ENCODE measurements at regions not wholly inside any gene's neighbourhood (a gene's known extent, or its start where the extent isn't known, plus 50 kb on each side); places are given as distances from the start of the nearest gene placed in this dataset.

GRCh38 chr22:47625531-47626427, 863.3 kb downstream of the TBC1D22A start:
- ChIA-PET POLR2A (no interaction called here), CTCF (no interaction called here)
- peaks cover 0 to 27% (median 0%) of the 10 kb centered on the region in 3 donors for H3K9me3 ChIP-seq (ENCODE audit: control extremely low read depth in 1 of 3, control insufficient read depth in 2 of 3, insufficient read depth in 1 of 3, low read length in 2 of 3)
- intact Hi-C loops (cut with micrococcal nuclease) = no loop called here
- H3K4me3 ChIP-seq (ENCODE audit: control extremely low read depth in 1 of 5, extremely low read depth in 1 of 5, insufficient read depth in 1 of 5, low read depth in 2 of 5, low read length in 4 of 5) = no peak overlapping the region
- H3K4me1 ChIP-seq (ENCODE audit: control insufficient read depth in 2 of 2, insufficient read depth in 2 of 2, low read length in 2 of 2) = no peaks in the 10 kb centered on the region
- H3K4me1 Mint-ChIP-seq = no peaks in the 10 kb centered on the region
- no peaks in the 10 kb centered on the region for H4K20me1 ChIP-seq (ENCODE audit: control insufficient read depth, insufficient read depth, low read length, poor library complexity, severe bottlenecking)
- DNase-seq (no peak), ATAC-seq (ENCODE audit: low read depth) (no peak)
- H3K4me3 Mint-ChIP-seq = no peak overlapping the region
- no peak overlapping the region for H3K27ac Mint-ChIP-seq
- H2AFZ ChIP-seq (ENCODE audit: insufficient read depth, low read depth, low read length, poor library complexity, severe bottlenecking) = no peak overlapping the region
- H3K79me2 ChIP-seq (ENCODE audit: control insufficient read depth, insufficient read depth, low read length) = no peaks in the 10 kb centered on the region
- no peaks in the 10 kb centered on the region for H3K27me3 ChIP-seq (replicated peaks in 1 of 4; ENCODE audit: control extremely low read depth in 1 of 4, control insufficient read depth in 3 of 4, insufficient read depth in 4 of 4, low read length in 3 of 4)
- H3K9me3 Mint-ChIP-seq (ENCODE audit: insufficient read depth) = no peaks in the 10 kb centered on the region
- no peak overlapping the region for H3K27ac ChIP-seq (ENCODE audit: low read length in 2 of 2)
- H3K4me2 ChIP-seq (replicated peaks; ENCODE audit: low read depth, low read length, poor library complexity, severe bottlenecking) = no peak overlapping the region
- no peaks in the 10 kb centered on the region for H3K27me3 Mint-ChIP-seq
- no peaks in the 10 kb centered on the region for H3K36me3 ChIP-seq (replicated peaks in 1 of 2; ENCODE audit: control extremely low read depth in 1 of 2, control insufficient read depth in 1 of 2, extremely low read depth in 1 of 2, insufficient read depth in 2 of 2, low read length in 1 of 2)
- WGBS (ENCODE audit: insufficient coverage) = 91% methylated on average over 24 of the region's 30 CpGs
- TF ChIP-seq CTCF (IDR thresholded peaks at IDR 0.05) (no peak), EZH2 (IDR thresholded peaks at IDR 0.05; ENCODE audit: borderline replicate concordance, insufficient read depth, low read depth, low read length, poor library complexity, severe bottlenecking) (no peak)
- no peak overlapping the region for H3K9ac ChIP-seq (ENCODE audit: low read length)

DNA sequence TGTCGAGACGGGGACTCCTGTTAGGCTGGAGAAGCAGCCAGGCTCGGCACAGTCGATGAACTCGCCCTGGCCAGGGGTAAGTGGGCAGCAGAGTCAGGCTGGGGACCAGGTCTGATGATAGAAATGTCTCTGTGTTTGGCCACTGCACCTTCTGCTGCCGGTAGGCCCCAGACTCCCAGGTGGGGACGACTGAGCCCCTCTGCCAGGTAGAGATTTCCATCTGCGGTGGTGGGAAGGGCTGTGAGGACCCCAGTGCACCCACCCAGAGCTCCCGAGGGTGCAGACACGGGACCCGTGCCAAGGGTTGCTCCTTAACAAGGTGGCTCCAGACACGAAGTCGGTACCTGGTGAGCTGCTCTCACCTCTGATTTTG, 862.5 kb downstream of the TBC1D22A start:
- no peaks in the 10 kb centered on the region for H3K4me1 Mint-ChIP-seq

More for the DNA sequence above, 862.5 kb downstream of the TBC1D22A start:
- 94% methylated on average over 9 of the region's 13 CpGs for WGBS (ENCODE audit: insufficient coverage)
- Histone ChIP-seq H3K9ac (ENCODE audit: low read length) (no peak overlapping the region), H3K79me2 (ENCODE audit: control insufficient read depth, insufficient read depth, low read length) (no peaks in the 10 kb centered on the region), H3K4me1 (ENCODE audit: control insufficient read depth in 2 of 2, insufficient read depth in 2 of 2, low read length in 2 of 2) (no peaks in the 10 kb centered on the region), H3K27ac (ENCODE audit: low read length in 2 of 2) (no peak overlapping the region), H2AFZ (ENCODE audit: insufficient read depth, low read depth, low read length, poor library complexity, severe bottlenecking) (no peak overlapping the region), H4K20me1 (ENCODE audit: control insufficient read depth, insufficient read depth, low read length, poor library complexity, severe bottlenecking) (no peaks in the 10 kb centered on the region), H3K4me3 (ENCODE audit: control extremely low read depth in 1 of 5, extremely low read depth in 1 of 5, insufficient read depth in 1 of 5, low read depth in 2 of 5, low read length in 4 of 5) (no peak overlapping the region), H3K9me3 (ENCODE audit: control extremely low read depth in 1 of 3, control insufficient read depth in 2 of 3, insufficient read depth in 1 of 3, low read length in 2 of 3) (peaks cover 0 to 24% (median 0%) of the 10 kb centered on the region in 3 donors), H3K36me3 (replicated peaks in 1 of 2; ENCODE audit: control extremely low read depth in 1 of 2, control insufficient read depth in 1 of 2, extremely low read depth in 1 of 2, insufficient read depth in 2 of 2, low read length in 1 of 2) (no peaks in the 10 kb centered on the region), H3K4me2 (replicated peaks; ENCODE audit: low read depth, low read length, poor library complexity, severe bottlenecking) (no peak overlapping the region), H3K27me3 (replicated peaks in 1 of 4; ENCODE audit: control extremely low read depth in 1 of 4, control insufficient read depth in 3 of 4, insufficient read depth in 4 of 4, low read length in 3 of 4) (no peaks in the 10 kb centered on the region)
- ChIA-PET CTCF (no interaction called here), POLR2A (no interaction called here)
- intact Hi-C loops (cut with micrococcal nuclease) = no loop called here
- DNase-seq (no peak), ATAC-seq (ENCODE audit: low read depth) (no peak)
- Mint-ChIP-seq H3K4me3 (no peak overlapping the region), H3K27me3 (no peaks in the 10 kb centered on the region), H3K9me3 (ENCODE audit: insufficient read depth) (no peaks in the 10 kb centered on the region), H3K27ac (no peak overlapping the region)
- TF ChIP-seq CTCF (IDR thresholded peaks at IDR 0.05) (no peak), EZH2 (IDR thresholded peaks at IDR 0.05; ENCODE audit: borderline replicate concordance, insufficient read depth, low read depth, low read length, poor library complexity, severe bottlenecking) (no peak)
